DND-41 (cell line): ENCODE measurements at regions not wholly inside any gene's neighbourhood (a gene's known extent, or its start where the extent isn't known, plus 50 kb on each side); places are given as distances from the start of the nearest gene placed in this dataset.

Experiments used
- ATAC-seq: fragments of 200-7000 bp; cut with Tn5 transposase; 3 replicates; pipeline ENCODE4 v1.9.1; 2021; ENCODE audit warnings: low read depth; ENCODE audit not compliant: insufficient read depth
- DNase-seq: peaks from one replicate; pipeline ENCODE4 v3.0.0-alpha.2; 2020
- H2AFZ ChIP-seq: 2 replicates; pipeline ENCODE4 v1.6.0; 2012; ENCODE audit warnings: low read depth, low read length
- H3K27ac ChIP-seq: 2 replicates; pipeline ENCODE4 v1.5.1; 2012; ENCODE audit warnings: low read length, inconsistent platforms
- H3K27me3 ChIP-seq: fragments of 200-600 bp; sonication (generic); 2 replicates; pipeline ENCODE4 v1.6.0; 2012; ENCODE audit warnings: low read length, mild to moderate bottlenecking, inconsistent platforms; ENCODE audit not compliant: insufficient read depth, poor library complexity
- H3K36me3 ChIP-seq: 2 replicates; pipeline ENCODE4 v1.5.1; 2012; ENCODE audit warnings: low read length, inconsistent platforms; ENCODE audit not compliant: insufficient read depth
- H3K4me1 ChIP-seq: 2 replicates; pipeline ENCODE4 v1.5.1; 2012; ENCODE audit warnings: mild to moderate bottlenecking, low read length; ENCODE audit not compliant: insufficient read depth
- H3K4me2 ChIP-seq: 2 replicates; pipeline ENCODE4 v1.6.0; 2012; ENCODE audit warnings: mild to moderate bottlenecking, moderate library complexity, low read length, inconsistent platforms; ENCODE audit not compliant: insufficient read depth
- H3K4me3 ChIP-seq, 2 experiments: fragments of 200-600 bp in 1 of 2; shearing (Covaris generic) in 1 of 2; 2 replicates each; pipeline ENCODE4 v1.5.1; 2012 to 2016; ENCODE audit warnings: inconsistent platforms in 2 of 2, low read length in 2 of 2, mild to moderate bottlenecking in 2 of 2, low read depth in 1 of 2, moderate library complexity in 1 of 2
- H3K79me2 ChIP-seq: 2 replicates; pipeline ENCODE4 v1.6.0; 2012; ENCODE audit warnings: low read length, inconsistent platforms; ENCODE audit not compliant: insufficient read depth
- H3K9ac ChIP-seq: 2 replicates; pipeline ENCODE4 v1.6.0; 2012; ENCODE audit warnings: low read depth, mild to moderate bottlenecking, inconsistent platforms, low read length, moderate library complexity
- H3K9me3 ChIP-seq: 2 replicates; pipeline ENCODE4 v1.5.1; 2012; ENCODE audit warnings: low read length, moderate library complexity, mild to moderate bottlenecking, inconsistent platforms; ENCODE audit not compliant: insufficient read depth, severe bottlenecking
- H4K20me1 ChIP-seq: 2 replicates; pipeline ENCODE4 v1.6.0; 2012; ENCODE audit warnings: low read length; ENCODE audit not compliant: insufficient read depth
- CTCF ChIP-seq: IDR thresholded peaks from 2 replicates; pipeline ENCODE4 v1.5.1; 2012; ENCODE audit warnings: borderline replicate concordance, low read length, moderate library complexity, mild to moderate bottlenecking; ENCODE audit not compliant: poor library complexity, severe bottlenecking; ENCODE audit errors: extremely low read depth
- EZH2 ChIP-seq: IDR thresholded peaks from 3 replicates; pipeline ENCODE4 v1.6.1; 2012; ENCODE audit warnings: borderline replicate concordance, low read depth, mild to moderate bottlenecking, moderate library complexity, low read length, inconsistent platforms; ENCODE audit not compliant: severe bottlenecking

GRCh38 chr12:31226639-31227038, 99.3 kb downstream of the SINHCAF start:
- no peak for ATAC-seq
- Histone ChIP-seq H3K27me3 (peaks cover 2% of the 10 kb centered on the region), H2AFZ (no peak overlapping the region), H3K79me2 (no peaks in the 10 kb centered on the region), H3K4me2 (no peak overlapping the region), H3K36me3 (no peaks in the 10 kb centered on the region), H3K27ac (no peak overlapping the region), H3K9ac (no peak overlapping the region), H4K20me1 (no peaks in the 10 kb centered on the region), H3K4me3 (no peak overlapping the region), H3K9me3 (no peaks in the 10 kb centered on the region), H3K4me1 (no peaks in the 10 kb centered on the region)
- TF ChIP-seq CTCF (no peak), EZH2 (no peak)
- no peak for DNase-seq

GRCh38 chr12:31227401-31227981, 98.5 kb downstream of the SINHCAF start:
- no peak overlapping the region for H3K9ac ChIP-seq
- H3K4me2 ChIP-seq: no peak overlapping the region
- H3K9me3 ChIP-seq: no peaks in the 10 kb centered on the region
- ATAC-seq (no peak), DNase-seq (no peak)
- no peak overlapping the region for H3K27ac ChIP-seq
- no peaks in the 10 kb centered on the region for H3K36me3 ChIP-seq
- H3K27me3 ChIP-seq: peaks cover 2% of the 10 kb centered on the region
- TF ChIP-seq EZH2: no peak
- H3K79me2 ChIP-seq: no peaks in the 10 kb centered on the region
- no peak overlapping the region for H3K4me3 ChIP-seq
- H3K4me1 ChIP-seq: no peaks in the 10 kb centered on the region
- no peaks in the 10 kb centered on the region for H4K20me1 ChIP-seq
- no peak overlapping the region for H2AFZ ChIP-seq

GRCh38 chr12:31228811-31229792, 96.8 kb downstream of the SINHCAF start:
- Histone ChIP-seq H3K4me1 (no peaks in the 10 kb centered on the region), H3K9me3 (no peaks in the 10 kb centered on the region), H3K79me2 (no peaks in the 10 kb centered on the region), H3K4me3 (no peak overlapping the region), H3K36me3 (no peaks in the 10 kb centered on the region), H3K4me2 (no peak overlapping the region), H3K9ac (no peak overlapping the region), H4K20me1 (no peaks in the 10 kb centered on the region), H3K27me3 (peaks cover 2% of the 10 kb centered on the region), H2AFZ (no peak overlapping the region), H3K27ac (no peak overlapping the region)
- DNase-seq (no peak), ATAC-seq (no peak)
- TF ChIP-seq CTCF (no peak), EZH2 (no peak)

- TF ChIP-seq EZH2 (no peak), CTCF (no peak)
- ATAC-seq (no peak), DNase-seq (no peak)
- Histone ChIP-seq H3K27me3 (peaks cover 2% of the 10 kb centered on the region), H3K36me3 (no peaks in the 10 kb centered on the region), H3K4me3 (no peak overlapping the region), H3K79me2 (no peaks in the 10 kb centered on the region), H2AFZ (no peak overlapping the region), H3K27ac (no peak overlapping the region), H3K9me3 (no peaks in the 10 kb centered on the region), H3K9ac (no peak overlapping the region), H4K20me1 (no peaks in the 10 kb centered on the region), H3K4me1 (no peaks in the 10 kb centered on the region), H3K4me2 (no peak overlapping the region)
These were observed 95.9 kb downstream of the SINHCAF start for GRCh38 chr12:31230004-31230403.
